OCI-LY3 (cell line): ENCODE measurements at regions not wholly inside any gene's neighbourhood (a gene's known extent, or its start where the extent isn't known, plus 50 kb on each side); places are given as distances from the start of the nearest gene placed in this dataset.

Source experiments
- EZH2phosphoT487 ChIP-seq: fragments of 200-600 bp; shearing (Covaris generic); IDR thresholded peaks from 2 replicates; pipeline ENCODE4 v1.6.1; 2018; ENCODE audit warnings: antibody characterized with exemption, mixed run types, low read depth
- TF ChIP-seq, protein P1 (sequence below): fragments of 200-600, 300-600 bp; sonication (generic); IDR thresholded peaks from 2 replicates; pipeline ENCODE4 v1.5.1; 2014; ENCODE audit warnings: antibody characterized with exemption, low read length, low read depth

GRCh38 chr2:57516698-57517340 lies 529.8 kb upstream of the VRK2 start:
- TF ChIP-seq, protein P1, sequence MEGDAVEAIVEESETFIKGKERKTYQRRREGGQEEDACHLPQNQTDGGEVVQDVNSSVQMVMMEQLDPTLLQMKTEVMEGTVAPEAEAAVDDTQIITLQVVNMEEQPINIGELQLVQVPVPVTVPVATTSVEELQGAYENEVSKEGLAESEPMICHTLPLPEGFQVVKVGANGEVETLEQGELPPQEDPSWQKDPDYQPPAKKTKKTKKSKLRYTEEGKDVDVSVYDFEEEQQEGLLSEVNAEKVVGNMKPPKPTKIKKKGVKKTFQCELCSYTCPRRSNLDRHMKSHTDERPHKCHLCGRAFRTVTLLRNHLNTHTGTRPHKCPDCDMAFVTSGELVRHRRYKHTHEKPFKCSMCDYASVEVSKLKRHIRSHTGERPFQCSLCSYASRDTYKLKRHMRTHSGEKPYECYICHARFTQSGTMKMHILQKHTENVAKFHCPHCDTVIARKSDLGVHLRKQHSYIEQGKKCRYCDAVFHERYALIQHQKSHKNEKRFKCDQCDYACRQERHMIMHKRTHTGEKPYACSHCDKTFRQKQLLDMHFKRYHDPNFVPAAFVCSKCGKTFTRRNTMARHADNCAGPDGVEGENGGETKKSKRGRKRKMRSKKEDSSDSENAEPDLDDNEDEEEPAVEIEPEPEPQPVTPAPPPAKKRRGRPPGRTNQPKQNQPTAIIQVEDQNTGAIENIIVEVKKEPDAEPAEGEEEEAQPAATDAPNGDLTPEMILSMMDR, result peak; percentile 71
- TF ChIP-seq EZH2phosphoT487, result no peak
